ENCODE measurements at regions not wholly inside any gene's neighbourhood (a gene's known extent, or its start where the extent isn't known, plus 50 kb on each side); places are given as distances from the start of the nearest gene placed in this dataset.

GRCh38 chr7:128163473-128163872 lies 77.6 kb upstream of the LEP start:
- TF ChIP-seq CTCF (IDR thresholded peaks at IDR 0.05) = no peak
- TF ChIP-seq POLR2A (IDR thresholded peaks at IDR 0.05) = no peak

Data from tibial nerve (tissue), 3 donors.